Choroid plexus epithelial cell (primary cell): ENCODE measurements at regions not wholly inside any gene's neighbourhood (a gene's known extent, or its start where the extent isn't known, plus 50 kb on each side); places are given as distances from the start of the nearest gene placed in this dataset.
"Not testable (repeated sequence)": the region's sequence is repeated elsewhere in the genome, so short reads cannot be mapped to it uniquely, and the experiment has no call there.

Experiments used
- DNase-seq: peaks from one replicate; pipeline ENCODE4 v3.0.0-alpha.2; 2010; ENCODE audit warnings: low read depth
- H3K4me3 ChIP-seq: 2 replicates; pipeline ENCODE4 v1.5.1; 2011; ENCODE audit warnings: low read depth, mild to moderate bottlenecking, control low read depth, low read length, moderate library complexity
- TF ChIP-seq, protein P1 (sequence below): conservative IDR thresholded peaks from 2 replicates; pipeline ENCODE4 v1.5.1; 2011; ENCODE audit warnings: low read depth, mild to moderate bottlenecking, control low read depth, inconsistent platforms, low read length, moderate library complexity

DNA sequence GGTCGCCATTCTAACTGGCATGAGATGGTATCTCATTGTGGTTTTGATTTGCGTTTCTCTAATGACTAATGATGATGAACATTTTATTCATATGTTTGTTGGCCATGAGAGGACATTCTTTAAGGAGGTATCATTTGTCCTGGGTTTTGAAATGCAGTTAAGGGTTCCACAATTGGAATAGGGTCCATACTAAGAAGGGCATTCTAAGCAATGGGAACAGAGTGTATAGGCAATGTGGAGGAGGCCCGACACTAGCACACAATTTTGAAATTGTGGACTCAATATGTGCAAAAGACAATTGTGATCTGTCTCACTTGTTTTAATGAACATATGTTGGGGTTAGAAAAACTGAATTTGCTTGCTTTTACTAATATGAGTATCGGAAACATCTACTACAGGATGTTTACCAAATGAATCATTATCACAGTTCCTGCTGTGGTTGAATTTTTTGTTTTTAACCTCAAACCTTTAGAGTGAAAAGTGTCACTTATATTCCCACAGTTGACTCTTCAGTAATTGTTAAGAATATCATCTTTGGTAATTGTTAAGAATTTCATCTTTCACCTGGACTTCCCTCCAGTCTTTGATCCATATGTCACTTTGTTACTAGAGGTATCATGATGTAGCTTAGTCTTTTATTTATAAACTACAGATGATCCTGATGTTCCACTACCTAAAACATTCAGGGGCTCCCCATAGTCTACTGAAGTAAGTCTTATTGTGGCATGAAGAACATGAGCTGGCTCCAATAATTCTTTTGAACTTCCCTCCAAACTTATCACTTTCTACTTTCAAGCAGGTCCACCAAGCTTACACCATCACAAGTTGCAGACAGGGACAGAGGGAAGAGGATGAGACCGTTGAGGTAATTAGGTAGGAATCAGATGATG is 109.7 kb upstream of the KLF12 start:
- TF ChIP-seq, protein P1, sequence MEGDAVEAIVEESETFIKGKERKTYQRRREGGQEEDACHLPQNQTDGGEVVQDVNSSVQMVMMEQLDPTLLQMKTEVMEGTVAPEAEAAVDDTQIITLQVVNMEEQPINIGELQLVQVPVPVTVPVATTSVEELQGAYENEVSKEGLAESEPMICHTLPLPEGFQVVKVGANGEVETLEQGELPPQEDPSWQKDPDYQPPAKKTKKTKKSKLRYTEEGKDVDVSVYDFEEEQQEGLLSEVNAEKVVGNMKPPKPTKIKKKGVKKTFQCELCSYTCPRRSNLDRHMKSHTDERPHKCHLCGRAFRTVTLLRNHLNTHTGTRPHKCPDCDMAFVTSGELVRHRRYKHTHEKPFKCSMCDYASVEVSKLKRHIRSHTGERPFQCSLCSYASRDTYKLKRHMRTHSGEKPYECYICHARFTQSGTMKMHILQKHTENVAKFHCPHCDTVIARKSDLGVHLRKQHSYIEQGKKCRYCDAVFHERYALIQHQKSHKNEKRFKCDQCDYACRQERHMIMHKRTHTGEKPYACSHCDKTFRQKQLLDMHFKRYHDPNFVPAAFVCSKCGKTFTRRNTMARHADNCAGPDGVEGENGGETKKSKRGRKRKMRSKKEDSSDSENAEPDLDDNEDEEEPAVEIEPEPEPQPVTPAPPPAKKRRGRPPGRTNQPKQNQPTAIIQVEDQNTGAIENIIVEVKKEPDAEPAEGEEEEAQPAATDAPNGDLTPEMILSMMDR: no peak
- H3K4me3 ChIP-seq: no peak overlapping the region

DNA sequence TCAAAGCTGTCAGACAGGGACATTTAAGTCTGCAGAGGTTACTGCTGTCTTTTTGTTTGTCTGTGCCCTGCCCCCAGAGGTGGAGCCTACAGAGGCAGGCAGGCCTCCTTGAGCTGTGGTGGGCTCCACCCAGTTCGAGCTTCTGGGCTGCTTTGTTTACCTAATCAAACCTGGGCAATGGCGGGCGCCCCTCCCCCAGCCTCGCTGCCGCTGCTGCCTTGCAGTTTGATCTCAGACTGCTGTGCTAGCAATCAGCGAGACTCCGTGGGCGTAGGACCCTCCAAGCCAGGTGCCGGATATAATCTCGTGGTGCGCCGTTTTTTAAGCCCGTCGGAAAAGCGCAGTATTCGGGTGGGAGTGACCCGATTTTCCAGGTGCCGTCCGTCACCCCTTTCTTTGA is 107.1 kb upstream of the KLF12 start:
- H3K4me3 ChIP-seq, DNase-seq: not testable (repeated sequence)

More for the DNA sequence above, 109.7 kb upstream of the KLF12 start:
- peak; percentile 41 for DNase-seq

DNA sequence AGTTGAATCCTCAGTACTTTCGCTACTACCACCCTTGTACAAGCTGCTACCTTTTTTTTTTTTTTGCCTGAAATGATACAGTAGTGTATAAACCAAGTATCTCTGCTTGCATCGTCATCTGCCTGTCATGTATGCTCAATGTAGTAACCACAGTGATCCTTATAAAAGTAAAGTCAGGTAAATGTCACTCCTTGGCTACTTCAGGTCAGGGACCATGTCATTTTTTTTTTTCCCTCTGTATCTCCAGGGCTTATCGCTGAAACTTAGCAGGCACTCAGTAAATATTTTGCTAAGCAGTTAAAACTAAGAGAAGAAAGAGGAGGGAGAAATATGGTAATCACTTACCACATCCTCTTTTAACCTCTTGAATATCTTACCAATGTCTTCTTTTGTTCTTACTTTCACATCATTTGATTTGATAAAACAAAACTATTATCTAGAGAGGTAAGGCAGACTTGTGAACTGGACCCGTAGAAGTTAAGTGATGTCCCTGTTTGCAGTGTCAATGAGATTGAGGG is 96.8 kb upstream of the KLF12 start:
- TF ChIP-seq, protein P1: no peak
- no peak for DNase-seq
- H3K4me3 ChIP-seq: no peak overlapping the region

DNA sequence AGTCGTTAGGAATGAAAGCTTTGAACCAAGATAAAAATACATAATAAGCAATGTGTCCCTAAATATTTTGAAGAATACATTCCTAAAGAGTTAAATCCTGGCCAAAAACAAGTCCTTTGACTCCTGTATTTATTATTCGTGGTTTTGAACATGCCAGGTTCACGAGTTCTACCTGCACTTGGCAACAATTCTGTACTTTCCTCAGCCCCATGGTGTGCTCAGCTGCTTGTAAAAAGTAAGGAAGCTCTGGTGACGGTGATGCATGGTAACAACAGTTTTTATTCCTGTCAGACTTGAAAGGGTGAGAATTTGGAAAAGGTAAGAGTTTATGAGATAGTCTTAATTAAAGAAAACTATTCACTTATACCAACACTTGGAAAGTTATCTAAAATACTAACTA is 95.0 kb upstream of the KLF12 start:
- DNase-seq: no peak
- no peak overlapping the region for H3K4me3 ChIP-seq
- TF ChIP-seq, protein P1: no peak

DNA sequence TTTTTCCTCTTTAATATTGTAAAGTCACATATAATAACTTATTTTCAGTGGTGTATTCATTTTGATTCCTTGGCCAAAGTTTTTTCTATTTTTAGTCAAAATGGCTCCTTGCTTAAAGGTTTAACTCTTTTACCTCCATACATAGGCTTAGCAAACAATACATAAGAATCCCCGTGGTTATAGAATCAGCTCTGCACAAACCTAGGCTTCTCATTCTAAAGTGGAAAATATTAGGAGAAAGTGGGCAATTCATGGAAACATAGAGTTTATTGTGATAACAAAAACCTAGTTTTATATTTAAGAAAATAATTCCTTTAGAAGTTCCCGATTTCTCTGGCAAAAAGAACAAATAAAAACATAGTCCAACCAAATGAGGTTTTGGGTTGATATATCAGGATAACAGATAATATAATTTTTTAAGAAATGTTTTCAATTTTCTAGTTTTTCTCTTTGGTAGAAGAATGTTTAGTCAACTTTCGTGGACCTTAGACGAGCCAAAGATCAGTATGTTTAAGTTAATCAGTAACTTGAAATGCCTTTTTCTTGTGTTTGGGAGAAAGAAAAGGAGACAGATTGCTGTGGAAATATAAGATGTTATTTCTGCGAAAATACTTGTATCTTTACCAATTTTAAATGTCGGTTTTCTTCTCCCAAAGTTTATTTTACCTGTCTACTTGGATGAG is 93.4 kb upstream of the KLF12 start:
- TF ChIP-seq, protein P1: no peak
- no peak for DNase-seq

GRCh38 chr13:74226791-74227475 is 92.7 kb upstream of the KLF12 start:
- no peak overlapping the region for H3K4me3 ChIP-seq
- DNase-seq: peak; percentile 74
- TF ChIP-seq, protein P1: no peak

More for the DNA sequence above, 93.4 kb upstream of the KLF12 start:
- no peak overlapping the region for H3K4me3 ChIP-seq

DNA sequence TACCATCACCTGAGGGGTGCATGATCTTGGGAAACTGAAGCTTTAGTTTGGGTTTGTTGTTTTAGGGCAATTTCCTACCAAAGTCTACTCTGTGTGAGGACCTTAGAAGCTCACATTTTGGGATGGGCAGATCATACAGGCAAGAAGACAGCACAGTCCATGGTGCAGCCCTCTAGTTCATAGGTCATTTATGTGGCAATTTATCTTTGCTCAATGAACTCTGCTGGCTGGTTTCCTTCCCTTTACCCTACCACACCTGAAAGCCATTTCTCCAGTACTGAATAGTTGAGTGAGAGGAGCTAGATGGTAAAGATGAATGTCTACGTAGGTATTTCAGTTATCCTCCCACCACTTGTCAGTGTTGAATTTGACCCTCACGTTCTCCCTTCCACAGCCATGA is 87.5 kb upstream of the KLF12 start:
- DNase-seq: no peak
- TF ChIP-seq, protein P1: no peak

More for the DNA sequence above, 87.5 kb upstream of the KLF12 start:
- no peak overlapping the region for H3K4me3 ChIP-seq
